ENCODE measurements at regions not wholly inside any gene's neighbourhood (a gene's known extent, or its start where the extent isn't known, plus 50 kb on each side); places are given as distances from the start of the nearest gene placed in this dataset.

DNA sequence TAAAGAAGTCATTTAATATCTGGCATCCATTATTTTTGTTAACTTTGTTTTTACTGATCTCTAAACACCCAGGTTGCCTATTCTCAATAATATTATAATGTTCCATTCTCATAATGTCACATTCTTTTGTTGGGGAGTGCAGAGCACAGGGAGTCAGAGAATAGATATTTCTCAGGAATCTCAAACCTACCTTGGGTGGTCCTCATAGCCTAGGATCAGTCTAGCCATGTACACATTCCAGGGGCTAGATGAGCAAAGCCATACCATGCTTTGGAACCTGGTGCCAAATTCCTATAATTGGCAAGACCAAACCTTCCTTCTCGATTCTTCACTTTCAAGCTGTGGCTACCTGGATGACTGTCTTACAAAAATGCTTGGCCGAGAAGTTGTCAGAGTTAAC lies 1124.7 kb upstream of the WWC1 start:
- TF ChIP-seq, protein P1, sequence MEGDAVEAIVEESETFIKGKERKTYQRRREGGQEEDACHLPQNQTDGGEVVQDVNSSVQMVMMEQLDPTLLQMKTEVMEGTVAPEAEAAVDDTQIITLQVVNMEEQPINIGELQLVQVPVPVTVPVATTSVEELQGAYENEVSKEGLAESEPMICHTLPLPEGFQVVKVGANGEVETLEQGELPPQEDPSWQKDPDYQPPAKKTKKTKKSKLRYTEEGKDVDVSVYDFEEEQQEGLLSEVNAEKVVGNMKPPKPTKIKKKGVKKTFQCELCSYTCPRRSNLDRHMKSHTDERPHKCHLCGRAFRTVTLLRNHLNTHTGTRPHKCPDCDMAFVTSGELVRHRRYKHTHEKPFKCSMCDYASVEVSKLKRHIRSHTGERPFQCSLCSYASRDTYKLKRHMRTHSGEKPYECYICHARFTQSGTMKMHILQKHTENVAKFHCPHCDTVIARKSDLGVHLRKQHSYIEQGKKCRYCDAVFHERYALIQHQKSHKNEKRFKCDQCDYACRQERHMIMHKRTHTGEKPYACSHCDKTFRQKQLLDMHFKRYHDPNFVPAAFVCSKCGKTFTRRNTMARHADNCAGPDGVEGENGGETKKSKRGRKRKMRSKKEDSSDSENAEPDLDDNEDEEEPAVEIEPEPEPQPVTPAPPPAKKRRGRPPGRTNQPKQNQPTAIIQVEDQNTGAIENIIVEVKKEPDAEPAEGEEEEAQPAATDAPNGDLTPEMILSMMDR (IDR thresholded peaks at IDR 0.05), result no peak
- TF ChIP-seq POLR2A (IDR thresholded peaks at IDR 0.05), result no peak
